Pancreas (tissue), 10 donors: ENCODE measurements at regions not wholly inside any gene's neighbourhood (a gene's known extent, or its start where the extent isn't known, plus 50 kb on each side); places are given as distances from the start of the nearest gene placed in this dataset.

Experiments used
- ATAC-seq, 4 donors: fragments of 200-7000 bp; cut with Tn5 transposase; one replicate each; pipeline versions ENCODE4 v1.8.0 to v1.9.1; 2020; ENCODE audit warnings: mild to moderate bottlenecking in 4 of 4, moderate library complexity in 4 of 4
- DNase-seq, 6 donors: peaks; one replicate each; pipeline ENCODE4 v3.0.0-alpha.2; 2020
- FAIRE-seq: peaks from 2 replicates; lab custom pipeline; 2012; peaks lifted over from hg19 to GRCh38; lab: Jason Lieb, UNC
- H3K27ac ChIP-seq, 4 donors: fragments of 200-600 bp; sonication (generic); 1 replicate in 3 of 4; 2 replicates in 1 of 4; pipeline versions ENCODE4 v1.5.0 to v1.8.0; 2020
- H3K27me3 ChIP-seq, 4 donors: fragments of 200-600 bp; one replicate each; pipeline ENCODE4 v1.8.0; 2021
- H3K36me3 ChIP-seq, 3 donors: fragments of 200-600 bp; sonication (generic) in 1 of 3; one replicate each; pipeline versions ENCODE4 v1.5.0 to v1.8.0; 2020 to 2021
- H3K4me1 ChIP-seq, 3 donors: fragments of 200-600 bp; one replicate each; pipeline ENCODE4 v1.8.0; 2021
- H3K4me3 ChIP-seq, 4 donors: fragments of 200-600 bp; sonication (generic) in 2 of 4; one replicate each; pipeline versions ENCODE4 v1.5.0 to v1.8.0; 2020 to 2021
- H3K9me3 ChIP-seq, 4 donors: fragments of 200-600 bp; one replicate each; pipeline ENCODE4 v1.8.0; 2021
- CTCF ChIP-seq, 4 donors: fragments of 200-600 bp; sonication (generic) in 3 of 4; IDR thresholded peaks; one replicate each; pipeline versions ENCODE4 v1.5.0 to v1.8.0; 2021; ENCODE audit warnings: antibody characterized with exemption in 4 of 4
- WGBS, 2 donors: extraction: QIAGEN DNeasy Blood & Tissue Kit; methylation state at CpG; one replicate each; pipeline ENCODE4 v1.1.7; 2013; 5-methylcytosine and 5-hydroxymethylcytosine counted together
- intact Hi-C, 3 donors: fragments of 100-400 bp; cut with DNase I; formaldehyde crosslinking; loops; one replicate each; pipeline versions ENCODE4 v1.11.1 to v1.14.2; 2022
- donor health status: healthy with polysubstance abuse.
- donor health status: DM: no; HTN: no; CAD: no; lungs with moderate emphysema.
- donor health status: DM: no; HTN: no; CAD: no.
- donor health status: control.
- donor health status: control.
- donor health status: Bipolar disorder and iron deficiency.
- donor health status: DM: yes; HTN: yes; CAD: no.
- donor health status: DM: no; HTN: no; CAD: no.
- donor health status: DM: no; HTN: no; CAD: no.
- donor health status: DM: yes; HTN: yes; CAD: no.

GRCh38 chr21:28489821-28490350, 502.8 kb downstream of the LTN1 start:
- Histone ChIP-seq H3K4me1 (no peaks in the 10 kb centered on the region), H3K4me3 (no peak overlapping the region), H3K9me3 (no peaks in the 10 kb centered on the region), H3K27me3 (no peaks in the 10 kb centered on the region), H3K27ac (no peak overlapping the region), H3K36me3 (no peaks in the 10 kb centered on the region)
- FAIRE-seq (no peak), ATAC-seq (no peak), DNase-seq (no peak)
- intact Hi-C loops: no loop called here
- TF ChIP-seq CTCF (IDR thresholded peaks at IDR 0.05): no peak
- WGBS, 2 donors: 76 to 79% methylated on average over 3 of the region's 3 CpGs

GRCh38 chr21:28489162-28489561, 503.5 kb downstream of the LTN1 start:
- no peak for DNase-seq
- intact Hi-C loops: no loop called here
- Histone ChIP-seq H3K27me3 (no peaks in the 10 kb centered on the region), H3K36me3 (no peaks in the 10 kb centered on the region), H3K27ac (no peak overlapping the region), H3K4me1 (no peaks in the 10 kb centered on the region), H3K9me3 (no peaks in the 10 kb centered on the region), H3K4me3 (no peak overlapping the region)
- TF ChIP-seq CTCF (IDR thresholded peaks at IDR 0.05): no peak
- ATAC-seq: no peak
- 61 to 80% methylated on average over 7 of the region's 7 CpGs for WGBS, 2 donors
- no peak for FAIRE-seq

- no peaks in the 10 kb centered on the region for H3K36me3 ChIP-seq
- intact Hi-C loops: no loop called here
- no peak overlapping the region for H3K4me3 ChIP-seq
- H3K27ac ChIP-seq: no peak overlapping the region
- TF ChIP-seq CTCF (IDR thresholded peaks at IDR 0.05): no peak
- no peaks in the 10 kb centered on the region for H3K27me3 ChIP-seq
- no peak for FAIRE-seq
- H3K4me1 ChIP-seq: no peaks in the 10 kb centered on the region
- no peaks in the 10 kb centered on the region for H3K9me3 ChIP-seq
- no peak for ATAC-seq
- 62 to 69% methylated on average over 9 of the region's 9 CpGs for WGBS, 2 donors
- no peak for DNase-seq
Measured at GRCh38 chr21:28487455-28488070, 505.1 kb downstream of the LTN1 start.

GRCh38 chr21:28485301-28486022, 507.2 kb downstream of the LTN1 start:
- Histone ChIP-seq H3K27ac (no peak overlapping the region), H3K36me3 (no peaks in the 10 kb centered on the region), H3K4me3 (no peak overlapping the region), H3K4me1 (no peaks in the 10 kb centered on the region), H3K27me3 (no peaks in the 10 kb centered on the region), H3K9me3 (no peaks in the 10 kb centered on the region)
- WGBS, 2 donors: 68 to 85% methylated on average over 4 of the region's 4 CpGs
- FAIRE-seq (no peak), DNase-seq (no peak), ATAC-seq (no peak)
- no peak for TF ChIP-seq CTCF (IDR thresholded peaks at IDR 0.05)
- intact Hi-C loops: no loop called here
